AG09309 (cell line): ENCODE measurements at regions not wholly inside any gene's neighbourhood (a gene's known extent, or its start where the extent isn't known, plus 50 kb on each side); places are given as distances from the start of the nearest gene placed in this dataset.
A peak's percentile ranks its signal among the peaks of the same experiment; 100 is the strongest.
"Not testable (repeated sequence)": the region's sequence is repeated elsewhere in the genome, so short reads cannot be mapped to it uniquely, and the experiment has no call there.

Experiments used
- DNase-seq: peaks from one replicate; pipeline ENCODE4 v3.0.0-alpha.2; 2010; ENCODE audit warnings: low read depth
- H3K4me3 ChIP-seq: 2 replicates; pipeline ENCODE4 v1.5.1; 2011; ENCODE audit warnings: mild to moderate bottlenecking, low read depth, low read length, moderate library complexity; ENCODE audit not compliant: control insufficient read depth
- TF ChIP-seq, protein P1 (sequence below): IDR thresholded peaks from 2 replicates; pipeline ENCODE4 v1.5.1; 2011; ENCODE audit warnings: mild to moderate bottlenecking, low read depth, low read length, inconsistent platforms; ENCODE audit not compliant: insufficient read depth, control insufficient read depth; ENCODE audit errors: missing control alignments

DNA sequence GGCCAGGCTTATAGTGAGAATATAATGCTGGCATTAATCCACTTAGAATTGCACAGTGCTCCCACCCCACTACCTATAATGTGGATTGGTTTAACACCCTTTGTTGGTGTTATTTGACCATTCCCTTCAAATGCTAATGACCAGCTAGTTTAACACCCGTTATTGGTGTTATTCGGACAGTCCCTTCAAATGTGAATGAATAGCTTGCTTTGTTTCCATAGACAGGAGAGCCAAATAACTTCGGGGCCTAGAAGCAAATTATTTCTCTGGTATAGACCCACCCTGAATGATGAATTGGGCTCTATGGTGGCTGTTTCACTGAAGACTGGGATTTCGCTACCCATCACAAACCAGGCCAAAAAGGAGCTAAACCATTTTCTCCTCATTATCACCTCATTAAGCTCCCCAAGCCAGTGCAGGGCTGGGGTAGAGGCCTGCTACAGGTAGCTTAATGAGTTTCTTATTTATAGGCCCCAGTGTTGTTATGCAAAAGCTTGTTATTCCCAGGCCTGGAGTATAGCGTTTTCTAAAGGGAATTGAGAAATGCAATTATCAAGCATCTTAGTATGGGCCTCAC is 494.1 kb upstream of the DPH6 start:
- H3K4me3 ChIP-seq = no peak overlapping the region
- no peak for DNase-seq
- TF ChIP-seq, protein P1, sequence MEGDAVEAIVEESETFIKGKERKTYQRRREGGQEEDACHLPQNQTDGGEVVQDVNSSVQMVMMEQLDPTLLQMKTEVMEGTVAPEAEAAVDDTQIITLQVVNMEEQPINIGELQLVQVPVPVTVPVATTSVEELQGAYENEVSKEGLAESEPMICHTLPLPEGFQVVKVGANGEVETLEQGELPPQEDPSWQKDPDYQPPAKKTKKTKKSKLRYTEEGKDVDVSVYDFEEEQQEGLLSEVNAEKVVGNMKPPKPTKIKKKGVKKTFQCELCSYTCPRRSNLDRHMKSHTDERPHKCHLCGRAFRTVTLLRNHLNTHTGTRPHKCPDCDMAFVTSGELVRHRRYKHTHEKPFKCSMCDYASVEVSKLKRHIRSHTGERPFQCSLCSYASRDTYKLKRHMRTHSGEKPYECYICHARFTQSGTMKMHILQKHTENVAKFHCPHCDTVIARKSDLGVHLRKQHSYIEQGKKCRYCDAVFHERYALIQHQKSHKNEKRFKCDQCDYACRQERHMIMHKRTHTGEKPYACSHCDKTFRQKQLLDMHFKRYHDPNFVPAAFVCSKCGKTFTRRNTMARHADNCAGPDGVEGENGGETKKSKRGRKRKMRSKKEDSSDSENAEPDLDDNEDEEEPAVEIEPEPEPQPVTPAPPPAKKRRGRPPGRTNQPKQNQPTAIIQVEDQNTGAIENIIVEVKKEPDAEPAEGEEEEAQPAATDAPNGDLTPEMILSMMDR = no peak

DNA sequence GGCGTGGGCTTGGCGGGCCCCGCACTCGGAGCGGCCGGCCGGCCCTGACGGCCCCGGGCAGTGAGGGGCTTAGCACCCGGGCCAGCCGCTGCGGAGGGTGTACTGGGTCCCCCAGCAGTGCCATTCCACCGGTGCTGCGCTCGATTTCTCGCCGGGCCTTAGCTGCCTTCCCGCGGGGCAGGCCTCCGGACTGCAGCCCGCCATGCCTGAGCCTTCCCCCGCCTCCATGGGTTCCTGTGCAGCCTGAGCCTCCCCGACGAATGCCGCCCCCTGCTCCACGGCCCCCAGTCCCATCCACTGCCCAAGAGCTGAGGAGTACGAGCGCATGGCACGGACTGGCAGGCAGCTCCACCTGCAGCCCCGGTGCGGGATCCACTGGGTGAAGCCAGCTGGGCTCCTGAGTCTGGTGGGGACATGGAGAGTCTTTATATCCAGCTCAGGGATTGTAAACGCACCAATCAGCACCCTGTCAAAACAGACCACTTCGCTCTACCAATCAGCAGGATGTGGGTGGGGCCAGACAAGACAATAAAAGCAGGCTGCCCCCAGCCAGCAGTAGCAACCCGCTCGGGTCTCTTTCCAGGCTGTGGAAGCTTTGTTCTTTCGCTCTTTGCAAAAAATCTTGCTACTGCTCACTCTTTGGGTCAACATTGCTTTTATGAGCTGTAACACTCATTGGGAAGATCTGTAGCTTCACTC is 501.2 kb upstream of the DPH6 start:
- DNase-seq, H3K4me3 ChIP-seq: not testable (repeated sequence)

GRCh38 chr15:36050899-36051298 is 504.9 kb upstream of the DPH6 start:
- H3K4me3 ChIP-seq = no peak overlapping the region
- no peak for DNase-seq

DNA sequence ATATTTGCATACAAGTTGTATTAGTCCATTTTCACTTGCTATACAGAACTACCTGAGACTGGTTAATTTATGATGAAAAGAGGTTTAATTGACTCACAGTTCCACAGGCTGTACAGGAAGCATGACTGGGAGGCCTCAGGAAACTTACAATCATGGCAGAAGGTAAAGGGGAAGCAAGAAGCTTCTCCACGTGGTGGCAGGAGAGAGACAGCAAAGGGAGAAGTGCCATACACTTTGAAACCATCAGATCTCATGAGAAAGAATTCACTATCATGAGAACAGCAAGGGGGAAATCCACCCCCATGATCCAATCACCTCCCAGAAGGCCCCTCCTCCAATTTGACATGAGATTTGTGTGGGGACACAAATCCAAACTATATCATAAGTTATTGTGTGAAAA is 506.7 kb upstream of the DPH6 start:
- TF ChIP-seq, protein P1 = peak; percentile 5
- not testable (repeated sequence) for H3K4me3 ChIP-seq, DNase-seq

More at GRCh38 chr15:36050899-36051298, 504.9 kb upstream of the DPH6 start:
- TF ChIP-seq, protein P1 = no peak

GRCh38 chr15:36053746-36054145 is 507.8 kb upstream of the DPH6 start:
- no peak overlapping the region for H3K4me3 ChIP-seq
- TF ChIP-seq, protein P1 = no peak
- no peak for DNase-seq

GRCh38 chr15:36059596-36059995 is 513.6 kb upstream of the DPH6 start:
- TF ChIP-seq, protein P1 = no peak
- H3K4me3 ChIP-seq = no peak overlapping the region
- DNase-seq = no peak

DNA sequence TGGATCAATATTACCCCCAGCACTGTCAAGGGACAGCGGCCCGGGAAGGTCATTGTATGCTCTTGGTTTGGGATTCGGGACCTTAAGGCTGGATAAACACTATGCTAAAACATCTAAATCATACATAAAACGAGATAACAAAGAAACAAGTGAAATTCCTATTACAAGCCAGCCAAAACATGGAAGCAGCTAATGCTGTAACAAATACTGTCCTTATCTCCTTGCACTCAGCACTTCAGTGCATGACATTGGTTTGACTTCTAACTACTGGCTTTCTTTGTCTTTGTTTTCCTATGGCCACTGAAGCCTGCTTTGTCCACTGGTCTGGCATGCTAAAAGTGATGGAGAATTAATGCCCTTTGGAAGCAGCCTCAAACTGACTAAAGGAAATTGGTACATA is 516.4 kb upstream of the DPH6 start:
- no peak for DNase-seq
- TF ChIP-seq, protein P1 = no peak

More for the DNA sequence above, 516.4 kb upstream of the DPH6 start:
- H3K4me3 ChIP-seq = no peak overlapping the region
